Central memory CD8-positive, alpha-beta T cell (primary cell): ENCODE measurements at regions not wholly inside any gene's neighbourhood (a gene's known extent, or its start where the extent isn't known, plus 50 kb on each side); places are given as distances from the start of the nearest gene placed in this dataset.

ENCODE experiments used
- ATAC-seq: fragments of 150-1000 bp; cut with Tn5 transposase; replicated peaks from 2 replicates; pipeline ENCODE4 v1.10.0; 2022; ENCODE audit warnings: mild to moderate bottlenecking, moderate FRiP score, moderate number of reproducible peaks; ENCODE audit not compliant: poor library complexity, severe bottlenecking; ENCODE audit errors: extremely low read depth
- DNase-seq, 2 donors: peaks; one replicate each; pipeline ENCODE4 v3.0.0; 2021; ENCODE audit warnings: low spot score in 2 of 2
- H3K27ac Mint-ChIP-seq: one replicate; pipeline ENCODE4 v1.8.0; 2022; ENCODE audit warnings: low read depth, mild to moderate bottlenecking, moderate library complexity, mixed read lengths
- H3K27me3 Mint-ChIP-seq: one replicate; pipeline ENCODE4 v1.8.0; 2022; ENCODE audit warnings: mixed read lengths
- H3K36me3 Mint-ChIP-seq: one replicate; pipeline ENCODE4 v1.8.0; 2022; ENCODE audit warnings: mild to moderate bottlenecking, moderate library complexity, mixed read lengths; ENCODE audit not compliant: insufficient read depth
- H3K4me1 Mint-ChIP-seq: one replicate; pipeline ENCODE4 v1.8.0; 2022; ENCODE audit warnings: mixed read lengths
- H3K4me3 Mint-ChIP-seq: one replicate; pipeline ENCODE4 v1.8.0; 2022; ENCODE audit warnings: mild to moderate bottlenecking, moderate library complexity, mixed read lengths
- H3K9me3 Mint-ChIP-seq: one replicate; pipeline ENCODE4 v1.8.0; 2022; ENCODE audit warnings: mixed read lengths

DNA sequence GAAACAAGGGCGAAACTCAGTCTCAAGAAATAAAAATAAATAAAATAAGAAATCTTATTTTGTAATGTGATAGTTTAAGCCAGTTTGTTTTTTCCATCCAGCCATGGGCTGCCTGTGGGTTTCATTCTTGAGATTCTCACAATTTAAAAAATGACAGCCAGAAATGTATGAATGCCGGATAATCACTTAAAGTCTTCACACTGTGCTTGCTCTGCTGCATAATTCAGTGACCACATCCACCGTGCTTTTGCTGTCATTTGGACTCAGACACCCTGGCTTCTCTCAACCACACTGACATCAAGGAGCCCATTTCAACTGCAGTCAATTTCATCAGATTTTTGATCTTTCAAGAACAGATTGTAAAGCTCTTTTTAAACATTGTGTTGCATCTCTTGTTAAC is 61.0 kb upstream of the DAPK1 start:
- ATAC-seq (no peak), DNase-seq (no peak)
- peaks cover 9% of the 10 kb centered on the region for H3K27me3 Mint-ChIP-seq
- H3K9me3 Mint-ChIP-seq = no peaks in the 10 kb centered on the region
- no peaks in the 10 kb centered on the region for H3K4me1 Mint-ChIP-seq
- no peaks in the 10 kb centered on the region for H3K36me3 Mint-ChIP-seq
- no peak overlapping the region for H3K4me3 Mint-ChIP-seq
- no peak overlapping the region for H3K27ac Mint-ChIP-seq

- no peak for DNase-seq
- H3K27me3 Mint-ChIP-seq = peaks cover 9% of the 10 kb centered on the region
- H3K4me3 Mint-ChIP-seq = no peak overlapping the region
- no peaks in the 10 kb centered on the region for H3K9me3 Mint-ChIP-seq
- no peaks in the 10 kb centered on the region for H3K4me1 Mint-ChIP-seq
- H3K27ac Mint-ChIP-seq = no peak overlapping the region
- H3K36me3 Mint-ChIP-seq = no peaks in the 10 kb centered on the region
- ATAC-seq = no peak
These were observed 59.7 kb upstream of the DAPK1 start for GRCh38 chr9:87437966-87438365.

GRCh38 chr9:87441251-87441650 is 56.4 kb upstream of the DAPK1 start:
- no peak for DNase-seq
- H3K27me3 Mint-ChIP-seq = peaks cover 19% of the 10 kb centered on the region
- no peak overlapping the region for H3K27ac Mint-ChIP-seq
- H3K4me3 Mint-ChIP-seq = no peak overlapping the region
- no peak for ATAC-seq
- H3K9me3 Mint-ChIP-seq = no peaks in the 10 kb centered on the region
- no peaks in the 10 kb centered on the region for H3K36me3 Mint-ChIP-seq
- peaks cover 1% of the 10 kb centered on the region for H3K4me1 Mint-ChIP-seq

GRCh38 chr9:87442451-87442850 is 55.2 kb upstream of the DAPK1 start:
- ATAC-seq (no peak), DNase-seq (no peak)
- H3K27me3 Mint-ChIP-seq = peaks cover 12% of the 10 kb centered on the region
- no peaks in the 10 kb centered on the region for H3K36me3 Mint-ChIP-seq
- no peak overlapping the region for H3K4me3 Mint-ChIP-seq
- no peak overlapping the region for H3K27ac Mint-ChIP-seq
- H3K9me3 Mint-ChIP-seq = no peaks in the 10 kb centered on the region
- H3K4me1 Mint-ChIP-seq = peaks cover 9% of the 10 kb centered on the region

DNA sequence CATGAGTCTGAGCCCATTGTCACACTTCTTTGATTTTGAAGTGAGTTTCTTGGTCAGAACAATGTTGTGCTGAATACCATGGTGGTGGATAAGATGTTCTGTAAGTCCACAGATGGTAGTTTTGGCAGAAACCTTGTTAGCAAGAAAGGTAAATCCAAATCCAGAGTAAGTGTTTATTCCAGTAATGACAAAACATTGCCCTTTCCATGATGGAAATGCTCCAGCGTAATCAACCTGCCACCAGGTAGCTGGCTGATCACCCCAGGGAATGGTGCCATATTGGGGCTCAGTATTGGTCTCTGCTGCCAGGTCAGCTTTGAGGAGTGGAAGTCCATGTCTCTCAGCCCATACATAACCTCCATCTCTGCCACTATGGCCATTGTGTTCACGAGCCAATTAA is 54.7 kb upstream of the DAPK1 start:
- H3K36me3 Mint-ChIP-seq = no peaks in the 10 kb centered on the region
- no peak overlapping the region for H3K4me3 Mint-ChIP-seq
- no peaks in the 10 kb centered on the region for H3K9me3 Mint-ChIP-seq
- H3K27ac Mint-ChIP-seq = no peak overlapping the region
- no peak for ATAC-seq
- peaks cover 9% of the 10 kb centered on the region for H3K4me1 Mint-ChIP-seq
- DNase-seq = no peak
- H3K27me3 Mint-ChIP-seq = peaks cover 18% of the 10 kb centered on the region

- Mint-ChIP-seq H3K27ac (no peak overlapping the region), H3K4me1 (peaks cover 9% of the 10 kb centered on the region), H3K4me3 (no peak overlapping the region), H3K27me3 (peaks cover 19% of the 10 kb centered on the region), H3K9me3 (no peaks in the 10 kb centered on the region), H3K36me3 (no peaks in the 10 kb centered on the region)
- DNase-seq = no peak
- ATAC-seq = no peak
These were observed 54.2 kb upstream of the DAPK1 start for GRCh38 chr9:87443461-87443860.

GRCh38 chr9:87445646-87446045 is 52.0 kb upstream of the DAPK1 start:
- DNase-seq (no peak), ATAC-seq (no peak)
- Mint-ChIP-seq H3K4me3 (no peak overlapping the region), H3K36me3 (no peaks in the 10 kb centered on the region), H3K27me3 (peaks cover 19% of the 10 kb centered on the region), H3K4me1 (peaks cover 9% of the 10 kb centered on the region), H3K9me3 (no peaks in the 10 kb centered on the region), H3K27ac (no peak overlapping the region)

DNA sequence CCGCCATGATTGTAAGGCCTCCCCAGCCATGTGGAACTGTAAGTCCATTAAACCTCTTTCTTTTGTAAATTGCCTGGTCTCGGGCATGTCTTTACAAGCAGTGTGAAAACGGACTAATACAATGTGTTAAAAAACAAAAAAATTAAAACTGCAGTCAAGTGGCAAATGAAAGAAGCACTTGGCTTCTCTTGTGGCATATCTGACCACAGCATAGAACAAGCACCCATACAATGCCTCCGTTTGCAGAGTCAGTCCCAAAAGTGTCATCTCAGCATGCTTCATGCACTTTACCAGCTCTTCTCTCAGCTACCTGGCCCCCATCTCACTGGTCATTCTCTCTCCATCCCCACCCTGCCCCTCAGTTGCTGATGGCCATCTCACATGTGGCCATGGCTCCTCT is 51.1 kb upstream of the DAPK1 start:
- H3K27me3 Mint-ChIP-seq = peaks cover 19% of the 10 kb centered on the region
- no peaks in the 10 kb centered on the region for H3K36me3 Mint-ChIP-seq
- H3K27ac Mint-ChIP-seq = no peak overlapping the region
- ATAC-seq (no peak), DNase-seq (no peak)
- H3K4me1 Mint-ChIP-seq = peaks cover 9% of the 10 kb centered on the region
- H3K9me3 Mint-ChIP-seq = no peaks in the 10 kb centered on the region
- no peak overlapping the region for H3K4me3 Mint-ChIP-seq

DNA sequence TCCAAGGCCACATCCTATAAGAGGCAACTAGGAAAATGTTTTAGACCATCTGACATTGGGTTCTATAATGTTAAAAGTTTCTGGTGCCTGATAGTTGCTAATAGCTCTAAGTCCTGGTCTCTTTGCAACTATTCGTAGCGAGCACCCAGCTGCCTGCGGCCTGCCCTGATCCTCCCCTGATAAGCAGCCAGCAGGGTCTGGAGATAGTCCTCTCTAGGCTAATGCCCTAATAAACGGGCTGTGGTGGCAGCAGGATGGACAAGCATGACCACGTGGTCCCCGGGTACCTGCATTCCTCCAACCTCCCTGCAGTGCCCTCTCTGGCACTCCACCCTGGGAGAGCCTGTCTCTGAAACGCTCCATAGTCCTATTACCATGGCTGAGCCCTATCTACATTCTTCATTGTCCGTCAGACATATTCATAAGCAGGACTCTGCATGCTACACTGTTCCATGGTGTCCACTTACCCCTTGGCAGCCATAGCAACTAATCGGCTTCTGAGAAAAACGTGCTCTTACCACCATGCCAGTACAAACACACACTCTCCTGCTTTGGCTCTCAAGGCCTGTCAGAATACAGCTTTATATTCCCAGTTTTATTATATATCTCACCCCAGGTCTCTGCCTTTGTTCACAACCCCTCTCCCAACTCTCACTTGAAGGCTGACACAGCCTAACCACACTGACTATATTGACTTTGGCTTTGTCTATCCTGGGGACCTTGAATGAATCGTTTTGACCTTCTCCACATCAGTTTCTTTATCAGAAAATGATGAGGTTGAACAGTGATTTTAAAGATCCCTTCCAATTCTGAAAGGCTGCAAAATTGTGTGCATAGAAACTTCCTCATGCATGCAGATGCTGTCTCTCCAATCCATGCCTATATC is 49.9 kb upstream of the DAPK1 start:
- Mint-ChIP-seq H3K36me3 (no peaks in the 10 kb centered on the region), H3K27me3 (peaks cover 19% of the 10 kb centered on the region), H3K9me3 (no peaks in the 10 kb centered on the region), H3K27ac (no peak overlapping the region), H3K4me1 (peaks cover 9% of the 10 kb centered on the region), H3K4me3 (no peak overlapping the region)
- no peak for ATAC-seq
- no peak for DNase-seq
